Mesenteric fat pad (tissue), 1 donor: ENCODE measurements at regions not wholly inside any gene's neighbourhood (a gene's known extent, or its start where the extent isn't known, plus 50 kb on each side); places are given as distances from the start of the nearest gene placed in this dataset.
"Not testable (repeated sequence)": the region's sequence is repeated elsewhere in the genome, so short reads cannot be mapped to it uniquely, and the experiment has no call there.

Source experiments
- DNase-seq: peaks from one replicate; pipeline ENCODE4 v3.0.0-alpha.2; 2020; ENCODE audit warnings: low spot score
- donor health status: DM: yes; HTN: yes; CAD: no.

DNA sequence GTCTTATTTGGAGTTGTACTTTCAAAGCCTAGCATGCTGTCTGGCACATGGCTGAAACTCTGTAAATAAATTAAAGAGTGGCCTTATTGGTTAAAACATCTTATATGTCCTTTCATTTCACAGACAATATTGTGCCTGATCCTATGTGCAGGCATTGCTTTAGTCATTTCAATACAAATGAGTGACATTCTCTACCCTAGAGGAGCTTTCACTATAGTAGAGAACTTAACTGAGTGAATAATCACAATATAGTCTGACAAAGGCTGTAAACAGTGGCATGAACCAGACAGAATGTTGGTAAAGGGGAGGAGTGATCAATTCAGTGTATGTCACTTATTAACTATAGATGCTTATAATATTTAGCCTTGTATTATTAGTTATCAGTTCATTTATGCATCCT lies 481.8 kb downstream of the TFAP2B start:
- DNase-seq = no peak

DNA sequence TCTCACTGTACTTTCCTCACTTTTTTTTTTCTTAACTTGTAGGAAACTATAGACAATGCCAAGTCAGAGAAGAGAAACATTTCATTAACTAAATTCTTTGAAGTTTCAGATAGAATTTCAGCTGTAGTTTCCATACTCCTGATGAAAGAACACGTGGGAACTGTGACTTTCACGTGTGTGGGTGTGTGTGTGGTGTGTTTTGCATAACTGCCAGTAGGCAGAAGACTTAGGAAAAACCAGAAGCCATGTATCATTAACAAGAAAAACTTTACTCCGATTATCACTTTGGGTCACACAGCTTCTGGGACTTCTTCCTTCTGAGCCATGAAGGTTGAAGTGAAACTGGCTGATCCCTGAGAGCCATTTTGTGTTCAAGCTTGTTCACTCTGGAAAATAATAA lies 483.3 kb downstream of the TFAP2B start:
- DNase-seq = no peak

DNA sequence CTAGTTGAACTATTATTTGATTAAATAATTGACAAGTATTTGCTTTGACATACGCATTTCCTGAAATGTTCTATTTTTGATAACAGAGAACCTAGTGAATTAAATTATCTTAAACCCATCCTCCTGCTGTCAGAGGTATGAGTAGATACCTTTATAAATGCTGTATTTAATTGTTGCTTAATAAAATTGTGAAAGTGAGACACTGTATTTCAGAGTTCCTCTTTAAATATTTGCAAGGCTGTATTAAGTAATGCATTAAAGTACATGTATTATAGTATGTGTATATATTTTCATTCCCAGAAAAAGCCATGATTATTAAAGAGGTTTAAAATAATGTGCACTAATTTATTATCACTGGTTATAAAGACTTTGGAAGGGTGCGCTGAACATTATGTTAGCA lies 483.8 kb downstream of the TFAP2B start:
- no peak for DNase-seq

DNA sequence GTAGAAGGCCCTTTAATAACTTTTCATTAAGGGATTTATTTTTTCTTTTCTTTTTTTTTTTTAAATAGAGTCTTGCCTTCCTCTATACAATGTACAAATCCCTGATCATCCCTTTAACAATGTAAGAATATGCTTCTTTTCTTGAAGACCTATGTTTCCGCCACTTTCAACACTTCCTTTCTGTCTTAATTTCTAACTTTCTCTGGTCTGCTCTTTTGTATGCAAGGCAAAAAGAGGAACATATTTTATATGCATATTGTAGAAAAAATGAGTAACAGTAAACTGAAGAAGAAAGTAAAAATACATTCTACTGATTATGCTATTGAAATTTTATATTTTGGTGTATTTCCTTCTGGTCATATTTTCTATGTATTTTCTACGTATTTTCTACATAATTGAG lies 484.7 kb downstream of the TFAP2B start:
- DNase-seq = no peak

DNA sequence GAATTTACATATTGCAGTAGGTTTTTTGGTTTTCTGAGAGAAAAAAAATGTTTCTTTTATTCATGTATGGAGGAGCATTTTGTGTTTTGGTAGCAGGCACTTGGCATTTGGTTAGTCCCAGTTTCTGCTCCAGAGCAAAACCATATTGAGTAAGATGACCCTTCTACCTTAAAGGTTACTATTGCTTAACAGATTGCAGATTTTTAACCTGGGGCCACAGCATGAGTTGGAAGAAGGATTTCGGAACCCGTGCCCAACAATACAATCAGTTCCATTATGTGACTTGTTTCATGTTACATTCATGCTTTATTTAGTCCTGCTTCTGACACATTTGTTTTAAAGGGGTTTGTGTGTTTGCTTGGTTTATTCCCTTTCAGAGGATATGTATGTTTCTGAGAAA lies 496.3 kb downstream of the TFAP2B start:
- no peak for DNase-seq

- no peak for DNase-seq
Measured at GRCh38 chr6:51318674-51319073, 500.0 kb downstream of the TFAP2B start.

GRCh38 chr6:51321477-51321876 lies 502.8 kb downstream of the TFAP2B start:
- DNase-seq = not testable (repeated sequence)

- DNase-seq = no peak
Measured at GRCh38 chr6:51322505-51322904, 503.8 kb downstream of the TFAP2B start.

DNA sequence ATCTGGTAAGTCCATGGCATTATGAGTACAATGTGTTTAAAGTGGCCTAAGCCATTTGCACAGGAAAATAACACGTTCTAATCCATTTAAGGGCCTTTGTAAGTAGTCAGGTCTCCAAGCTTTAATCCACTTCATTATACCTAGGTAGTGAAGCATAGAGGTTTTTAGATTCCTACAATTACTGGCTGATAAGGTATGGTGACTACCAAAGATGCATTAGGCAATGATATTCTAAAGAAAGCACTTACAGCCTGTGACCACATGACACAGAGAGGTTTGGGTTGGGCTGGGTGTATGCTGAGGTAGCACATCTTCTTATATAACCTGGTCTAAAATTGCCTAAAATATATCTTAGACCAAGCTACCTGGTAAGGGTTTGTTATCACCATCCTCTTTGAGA lies 504.4 kb downstream of the TFAP2B start:
- DNase-seq = no peak

DNA sequence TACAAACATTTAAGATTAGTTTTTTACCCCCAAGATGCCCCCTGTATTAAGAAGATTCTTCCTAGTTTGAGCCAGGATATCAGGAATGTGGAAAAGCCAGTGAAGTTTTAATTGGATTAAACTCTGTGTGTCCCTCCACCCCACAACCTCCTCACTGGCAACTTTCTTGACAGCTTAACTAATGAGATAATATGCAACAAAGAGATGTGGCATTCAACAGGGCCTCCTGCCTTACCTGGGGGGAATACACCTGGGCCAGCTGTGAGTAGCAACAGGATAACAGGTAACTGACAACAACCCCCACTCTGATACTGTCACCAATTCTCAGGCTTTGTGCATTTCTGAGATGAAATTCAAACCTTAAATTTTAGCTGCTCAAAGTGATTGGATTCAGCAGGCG lies 512.3 kb downstream of the TFAP2B start:
- no peak for DNase-seq

- DNase-seq = no peak
Measured at GRCh38 chr6:51335543-51335942, 516.9 kb downstream of the TFAP2B start.

DNA sequence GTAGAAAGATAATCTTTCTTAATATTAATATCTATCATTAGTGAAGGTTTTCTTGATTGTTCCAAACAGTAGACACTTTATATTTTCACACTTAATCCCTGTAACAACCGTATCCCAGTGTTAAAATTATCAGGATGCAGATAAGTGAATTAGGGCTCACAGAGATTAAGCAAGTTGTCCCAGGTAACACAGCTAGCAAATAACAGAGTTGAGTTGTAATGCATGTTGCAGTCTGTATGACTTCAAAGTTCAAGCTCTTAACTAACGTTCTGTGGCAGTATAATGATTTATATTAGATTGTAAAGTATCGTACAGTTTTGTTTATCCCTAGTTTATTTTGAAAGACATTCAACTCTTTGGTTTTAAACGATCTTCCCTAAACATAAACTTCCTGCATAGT lies 517.5 kb downstream of the TFAP2B start:
- no peak for DNase-seq

DNA sequence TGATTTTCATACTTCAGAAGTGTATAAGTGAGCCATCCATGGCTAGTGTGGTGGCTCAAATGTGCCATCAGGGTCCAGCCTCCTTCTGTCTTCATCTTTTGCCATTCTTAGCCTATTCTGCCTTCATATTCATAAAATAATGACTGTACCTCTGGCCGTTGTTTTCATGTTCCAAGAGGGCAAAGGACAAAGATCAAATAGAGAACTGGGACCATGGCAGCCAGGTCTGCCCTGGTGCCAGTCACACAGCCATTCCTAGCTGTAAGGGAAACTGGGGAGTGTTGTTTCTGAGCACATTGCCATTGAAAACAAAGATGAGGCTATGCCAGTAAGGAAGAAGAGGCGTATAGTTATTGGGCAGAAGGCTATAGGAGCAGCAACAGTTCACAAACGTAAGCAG lies 518.6 kb downstream of the TFAP2B start:
- DNase-seq = no peak

DNA sequence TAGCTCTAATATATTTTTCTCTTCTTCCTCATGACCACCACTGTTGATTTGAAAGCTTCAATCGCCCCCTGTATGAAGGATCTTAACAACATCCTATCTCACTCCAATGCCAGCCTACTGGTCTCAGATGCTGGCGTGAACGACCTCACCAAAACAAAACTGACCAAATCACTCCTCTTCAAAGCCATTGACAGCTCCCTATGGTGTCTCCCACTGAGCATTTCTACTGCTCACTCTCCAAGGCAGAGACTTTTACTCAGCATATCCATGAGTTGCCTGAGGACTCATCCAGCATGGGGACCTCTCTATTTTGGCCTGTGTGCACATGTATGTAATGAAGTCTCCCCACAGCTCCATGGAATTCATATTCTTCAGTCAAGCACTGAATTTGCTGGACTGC lies 520.4 kb downstream of the TFAP2B start:
- no peak for DNase-seq

DNA sequence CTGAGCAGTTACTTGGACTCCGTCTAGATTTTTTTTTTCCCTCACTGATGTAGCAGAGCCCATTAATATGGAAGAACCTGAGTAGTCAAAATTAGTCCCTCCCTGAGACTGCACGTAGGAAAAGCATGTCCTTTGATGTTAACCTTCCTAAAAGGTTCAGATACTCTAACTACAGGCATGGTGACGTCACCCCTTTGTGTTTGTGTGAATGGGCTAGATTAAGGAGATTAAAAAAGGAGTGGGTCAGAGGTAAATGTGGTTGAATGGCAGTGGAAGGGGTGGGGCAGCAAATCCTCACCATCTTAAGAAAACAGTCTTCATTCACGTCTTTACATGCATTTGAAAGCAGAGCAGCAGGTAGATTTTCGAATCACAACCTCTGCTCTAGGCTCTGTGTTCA lies 521.1 kb downstream of the TFAP2B start:
- no peak for DNase-seq

GRCh38 chr6:51342393-51342792 lies 523.7 kb downstream of the TFAP2B start:
- DNase-seq = no peak

- DNase-seq = no peak
Measured at GRCh38 chr6:51349857-51350256, 531.2 kb downstream of the TFAP2B start.

DNA sequence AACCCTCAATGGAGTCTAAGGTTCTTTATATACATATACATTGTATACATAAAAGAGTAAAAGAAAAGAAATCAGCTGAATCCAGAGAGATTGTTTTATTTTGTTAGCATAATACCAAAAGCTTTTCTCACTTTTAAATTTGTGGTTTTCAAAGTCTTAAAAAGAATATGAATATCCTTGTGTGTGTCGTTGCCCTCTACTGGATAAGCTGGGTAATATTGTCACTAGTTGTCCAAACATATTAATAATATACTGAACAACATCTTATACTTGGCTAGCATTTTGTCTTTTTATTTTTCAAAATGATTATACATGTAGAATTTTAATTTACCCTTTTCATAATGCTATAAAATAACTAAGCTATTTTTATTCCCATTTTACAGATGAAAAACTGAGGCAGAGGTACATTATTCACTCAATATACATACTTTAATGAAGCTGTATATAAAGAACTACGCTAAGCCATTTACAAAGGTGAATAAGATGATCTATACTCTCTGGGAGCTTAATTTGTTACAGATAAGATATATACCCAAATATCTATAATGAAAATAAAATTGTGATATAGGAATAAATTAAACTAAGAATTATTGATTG lies 531.7 kb downstream of the TFAP2B start:
- no peak for DNase-seq

- no peak for DNase-seq
Measured at GRCh38 chr6:51352506-51353029, 533.9 kb downstream of the TFAP2B start.

DNA sequence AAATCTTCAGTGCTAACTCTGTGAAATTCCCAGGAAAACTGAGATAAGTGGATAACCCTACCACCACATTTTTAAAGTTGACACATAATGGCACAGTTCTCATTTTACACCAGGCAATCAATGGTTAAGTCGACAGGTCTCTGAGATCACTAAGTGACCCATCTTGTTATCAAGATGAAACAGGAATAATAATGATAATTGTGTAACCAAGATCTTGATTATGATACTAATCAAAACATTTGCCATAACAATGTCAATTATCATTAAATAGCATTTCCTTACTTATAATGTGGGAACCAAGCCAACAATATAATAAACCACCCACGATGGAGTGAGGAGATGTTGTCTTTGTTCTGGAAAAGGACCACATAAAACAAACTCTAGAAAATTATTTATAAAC lies 541.6 kb downstream of the TFAP2B start:
- DNase-seq = no peak

DNA sequence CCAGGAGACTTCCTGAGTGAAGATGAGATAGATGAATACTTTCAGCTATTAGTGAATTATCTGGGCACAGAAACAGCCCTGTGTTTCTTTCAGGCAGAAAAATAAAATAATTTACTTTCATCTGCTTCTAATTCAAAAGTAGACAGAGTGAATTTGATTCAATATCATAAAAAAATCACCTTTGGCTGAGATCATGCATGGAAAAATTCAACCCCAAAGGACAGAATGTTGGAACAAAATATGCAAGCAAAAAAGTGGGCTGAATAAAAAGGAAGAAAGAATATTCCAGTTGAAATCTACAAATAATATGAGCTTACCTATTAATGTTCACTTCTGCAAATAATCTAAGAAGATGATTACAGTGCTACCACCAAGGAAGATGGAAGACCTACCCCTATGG lies 546.9 kb downstream of the TFAP2B start:
- DNase-seq = no peak

DNA sequence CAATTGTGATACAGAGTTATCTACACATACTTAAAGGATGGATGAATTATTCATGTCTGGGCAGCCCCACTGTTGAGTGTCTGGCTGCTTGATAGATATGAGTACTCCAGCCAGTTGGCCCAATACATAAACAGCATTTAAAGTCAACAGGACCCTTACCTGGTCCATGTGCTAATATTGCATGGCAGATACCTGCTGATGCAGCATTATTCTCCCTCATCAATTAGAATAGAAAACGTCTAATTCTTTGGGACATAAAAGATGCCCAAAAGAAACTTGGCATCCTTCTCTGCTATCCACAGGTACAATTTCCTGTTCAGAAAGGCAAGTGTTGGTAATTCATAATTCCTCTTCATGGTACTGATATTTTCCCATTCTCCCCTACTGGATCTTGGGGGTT lies 550.8 kb downstream of the TFAP2B start:
- no peak for DNase-seq

- DNase-seq = no peak
Measured at GRCh38 chr6:51382847-51383246, 564.2 kb downstream of the TFAP2B start.

GRCh38 chr6:51384736-51385135 lies 566.1 kb downstream of the TFAP2B start:
- no peak for DNase-seq
